ENCODE measurements at regions not wholly inside any gene's neighbourhood (a gene's known extent, or its start where the extent isn't known, plus 50 kb on each side); places are given as distances from the start of the nearest gene placed in this dataset.

GRCh38 chr13:73759434-73759833 is 374.8 kb downstream of the KLF12 start:
- TF ChIP-seq CTCF (conservative IDR thresholded peaks at IDR 0.05 in 1 of 2, IDR thresholded peaks at IDR 0.05 in 1 of 2; ENCODE audit: extremely low read depth in 1 of 2, insufficient read depth in 1 of 2, low read depth in 1 of 2, low read length in 2 of 2) = no peak
- TF ChIP-seq EZH2 (IDR thresholded peaks at IDR 0.05; ENCODE audit: borderline replicate concordance, low read length) = no peak

Data from mammary epithelial cell (primary cell).